Left renal cortex interstitium (tissue), 4 donors: ENCODE measurements at regions not wholly inside any gene's neighbourhood (a gene's known extent, or its start where the extent isn't known, plus 50 kb on each side); places are given as distances from the start of the nearest gene placed in this dataset.
A peak's percentile ranks its signal among the peaks of the same experiment; 100 is the strongest.

Experiments
- DNase-seq, 4 donors: peaks; one replicate each; pipeline ENCODE4 v3.0.0-alpha.2; 2013; ENCODE audit warnings: low read depth in 4 of 4, low spot score in 2 of 4, missing footprints in 1 of 4

DNA sequence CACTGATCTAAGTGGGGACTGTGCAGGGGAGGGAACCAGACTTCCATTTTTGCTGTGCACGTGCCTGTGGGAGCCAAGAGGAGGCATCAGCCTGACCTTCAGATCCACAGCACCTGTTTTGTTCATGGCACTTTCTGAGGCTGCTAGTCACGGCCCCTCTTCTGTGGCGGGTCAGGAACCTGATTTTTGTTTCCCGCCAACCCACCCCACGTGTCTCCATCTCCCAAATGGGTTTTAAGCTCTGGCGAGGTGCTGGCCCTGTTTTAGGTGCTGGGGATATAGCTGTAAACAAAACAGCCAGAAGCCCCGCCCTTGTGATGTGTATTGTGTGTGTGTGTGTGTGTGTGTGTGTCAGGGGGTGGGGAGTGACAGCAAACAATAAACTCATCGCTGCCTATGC is 60.4 kb upstream of the GRPEL1 start:
- no peak for DNase-seq

DNA sequence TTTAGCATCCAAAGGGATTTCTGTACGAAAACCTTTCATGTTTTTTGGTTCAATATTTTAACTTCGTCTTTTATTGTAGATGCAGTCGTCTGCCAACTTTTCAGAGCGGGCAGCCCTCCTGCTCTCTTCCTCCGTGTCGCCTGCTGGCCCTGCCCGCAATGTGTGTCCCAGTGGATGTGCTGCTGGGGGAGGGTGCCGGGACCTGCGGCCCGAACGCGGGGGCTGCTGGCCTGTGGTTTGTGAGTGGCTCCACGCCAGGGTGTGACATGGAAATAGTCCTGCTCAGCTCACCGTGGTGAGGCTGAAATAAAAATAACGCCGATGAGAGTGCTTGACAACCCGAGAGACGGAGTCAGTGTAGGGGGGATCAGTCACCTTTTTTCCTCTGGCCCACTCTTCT is 59.7 kb upstream of the GRPEL1 start:
- no peak for DNase-seq

- DNase-seq: no peak
These were observed 59.1 kb upstream of the GRPEL1 start for GRCh38 chr4:7126981-7127380.

DNA sequence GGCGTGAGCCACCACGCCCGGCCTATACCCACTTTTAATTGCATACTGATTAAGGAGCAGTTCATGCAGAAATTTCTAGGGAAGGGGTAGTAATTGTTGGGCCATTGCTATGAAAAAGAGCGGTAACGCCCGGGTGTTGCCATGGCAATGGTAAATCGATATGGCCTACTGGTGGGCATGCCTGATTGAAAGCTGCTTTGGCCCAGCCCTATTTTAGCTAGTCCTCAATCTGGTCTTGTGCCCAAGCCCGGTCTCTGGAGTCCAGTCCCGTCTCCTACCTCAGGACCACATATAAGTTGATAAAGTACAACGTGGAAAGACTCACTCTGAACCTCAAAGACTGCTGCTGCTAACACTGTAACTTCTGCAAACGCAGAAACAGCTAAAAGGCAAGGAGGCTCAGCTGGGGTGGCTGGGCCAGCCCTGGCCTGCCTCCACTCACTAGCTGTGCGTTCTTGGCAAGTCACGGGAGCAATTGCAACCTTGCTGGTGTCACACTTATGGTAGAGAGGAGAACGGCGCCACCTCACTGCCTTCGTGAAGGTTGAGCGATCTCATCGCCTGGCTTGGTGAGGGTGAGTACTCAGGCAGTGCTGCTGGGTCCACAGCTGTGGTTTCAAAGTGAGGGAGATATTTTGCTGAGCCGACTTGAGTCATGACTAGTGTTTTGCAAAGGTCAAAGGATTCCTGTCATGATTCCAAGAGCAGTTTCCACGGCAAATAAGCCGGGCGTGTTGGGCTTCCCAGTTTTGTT is 57.0 kb upstream of the GRPEL1 start:
- peak in 1 of 4 donors; percentile 23 for DNase-seq

- DNase-seq: no peak
These were observed 54.2 kb upstream of the GRPEL1 start for GRCh38 chr4:7121866-7122653.

DNA sequence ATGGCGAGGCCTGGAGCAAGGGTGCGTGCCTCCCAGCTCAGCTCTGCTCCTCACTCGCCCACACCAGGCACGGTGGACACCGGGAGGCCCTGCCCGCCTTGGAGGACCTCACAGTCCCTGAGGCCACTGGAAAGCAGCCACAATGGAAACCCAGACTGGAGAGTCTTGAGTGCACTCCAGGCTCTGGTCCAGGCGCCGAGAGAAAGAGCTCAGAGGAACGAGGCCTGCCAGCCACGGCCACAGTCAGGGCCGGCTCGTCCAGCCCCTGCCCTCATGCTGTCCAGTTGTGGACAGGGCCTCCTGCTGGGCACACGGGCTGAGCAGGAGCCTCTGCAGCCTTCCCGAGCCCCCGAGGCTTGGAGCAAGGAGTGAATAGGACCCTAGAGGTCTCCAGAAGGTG is 53.3 kb upstream of the GRPEL1 start:
- DNase-seq: no peak

GRCh38 chr4:7120341-7120740 is 52.5 kb upstream of the GRPEL1 start:
- DNase-seq: no peak

DNA sequence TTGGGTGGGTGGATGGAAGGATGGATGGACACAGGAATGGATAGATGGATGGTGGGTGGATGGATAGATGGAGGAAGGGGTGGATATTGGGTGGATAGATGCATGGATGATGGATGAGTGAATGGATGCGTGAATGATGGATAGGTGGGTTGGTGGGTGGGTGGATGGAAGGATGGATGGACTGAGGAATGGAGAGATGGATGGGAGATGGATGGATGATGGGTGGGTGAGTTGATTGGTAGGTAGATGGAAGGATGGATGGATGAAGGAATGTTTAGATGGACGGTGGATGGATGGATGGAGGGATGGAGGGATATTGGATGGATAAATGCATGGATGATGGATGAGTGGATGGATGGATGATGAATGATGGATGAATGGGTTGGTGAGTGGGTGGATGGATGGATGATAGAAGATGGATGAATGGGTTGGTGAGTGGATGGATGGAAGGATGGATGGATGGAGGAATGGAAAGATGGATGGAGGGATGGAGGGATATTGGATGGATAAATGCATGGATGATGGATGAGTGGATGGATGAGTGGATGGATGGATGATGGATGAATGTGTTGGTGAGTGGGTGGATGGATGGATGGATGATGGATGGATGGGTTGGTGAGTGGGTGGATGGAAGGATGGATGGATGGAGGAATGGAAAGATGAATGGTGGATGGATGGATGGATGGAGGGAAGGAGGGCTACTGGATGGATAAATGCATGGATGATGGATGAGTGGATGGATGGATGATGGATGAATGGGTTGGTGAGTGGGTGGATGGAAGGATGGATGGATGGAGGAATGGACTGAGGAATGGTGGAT is 50.4 kb upstream of the GRPEL1 start:
- no peak for DNase-seq
